ENCODE measurements at regions not wholly inside any gene's neighbourhood (a gene's known extent, or its start where the extent isn't known, plus 50 kb on each side); places are given as distances from the start of the nearest gene placed in this dataset.

DNA sequence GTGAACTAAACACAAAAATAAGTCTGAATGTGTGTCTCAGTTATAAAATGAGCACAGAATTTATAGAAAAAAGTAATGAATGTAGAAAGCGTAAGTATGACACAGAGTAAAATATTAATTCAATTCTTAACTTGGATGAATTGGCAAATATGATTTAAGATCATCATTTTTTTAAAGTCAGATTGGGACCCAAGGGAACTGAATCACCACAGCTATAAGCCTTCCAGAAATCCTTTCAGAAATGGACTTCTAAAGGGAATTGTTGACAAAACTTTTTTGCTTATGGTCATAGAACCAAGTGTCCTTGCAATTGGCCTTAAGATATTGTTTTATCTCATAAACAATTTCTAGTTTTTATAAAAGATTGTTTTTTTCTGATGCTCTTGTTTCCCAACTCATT, 495.1 kb upstream of the DAB2 start:
- no peak for TF ChIP-seq POLR2A (IDR thresholded peaks at IDR 0.05)
- TF ChIP-seq, protein P1, sequence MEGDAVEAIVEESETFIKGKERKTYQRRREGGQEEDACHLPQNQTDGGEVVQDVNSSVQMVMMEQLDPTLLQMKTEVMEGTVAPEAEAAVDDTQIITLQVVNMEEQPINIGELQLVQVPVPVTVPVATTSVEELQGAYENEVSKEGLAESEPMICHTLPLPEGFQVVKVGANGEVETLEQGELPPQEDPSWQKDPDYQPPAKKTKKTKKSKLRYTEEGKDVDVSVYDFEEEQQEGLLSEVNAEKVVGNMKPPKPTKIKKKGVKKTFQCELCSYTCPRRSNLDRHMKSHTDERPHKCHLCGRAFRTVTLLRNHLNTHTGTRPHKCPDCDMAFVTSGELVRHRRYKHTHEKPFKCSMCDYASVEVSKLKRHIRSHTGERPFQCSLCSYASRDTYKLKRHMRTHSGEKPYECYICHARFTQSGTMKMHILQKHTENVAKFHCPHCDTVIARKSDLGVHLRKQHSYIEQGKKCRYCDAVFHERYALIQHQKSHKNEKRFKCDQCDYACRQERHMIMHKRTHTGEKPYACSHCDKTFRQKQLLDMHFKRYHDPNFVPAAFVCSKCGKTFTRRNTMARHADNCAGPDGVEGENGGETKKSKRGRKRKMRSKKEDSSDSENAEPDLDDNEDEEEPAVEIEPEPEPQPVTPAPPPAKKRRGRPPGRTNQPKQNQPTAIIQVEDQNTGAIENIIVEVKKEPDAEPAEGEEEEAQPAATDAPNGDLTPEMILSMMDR (IDR thresholded peaks at IDR 0.05) = no peak

Data from uterus (tissue), 2 donors.